ENCODE measurements at regions not wholly inside any gene's neighbourhood (a gene's known extent, or its start where the extent isn't known, plus 50 kb on each side); places are given as distances from the start of the nearest gene placed in this dataset.
"Not testable (repeated sequence)": the region's sequence is repeated elsewhere in the genome, so short reads cannot be mapped to it uniquely, and the experiment has no call there.

GRCh38 chr6:56727097-56727850 lies 84.6 kb upstream of the DST start:
- WGBS, 5 donors, result 21 to 65% (median 40%) methylated on average over 4 of the region's 4 CpGs
- peak in 1 of 2 donors; percentile 64 for DNase-seq
- Histone ChIP-seq H3K4me3 (no peak overlapping the region), H3K36me3 (no peaks in the 10 kb centered on the region), H3K27me3 (no peaks in the 10 kb centered on the region), H3K4me1 (peaks cover 32 to 85% (median 60%) of the 10 kb centered on the region in 4 donors), H3K9me3 (no peaks in the 10 kb centered on the region), H3K27ac (peak overlapping the region; percentile 58 to 74 (median 65))
- TF ChIP-seq POLR2A (IDR thresholded peaks at IDR 0.05) (no peak), POLR2AphosphoS5 (IDR thresholded peaks at IDR 0.05) (peak in 2 of 3 donors; percentile 14), EP300 (IDR thresholded peaks at IDR 0.05) (no peak)
- TF ChIP-seq, protein P1, sequence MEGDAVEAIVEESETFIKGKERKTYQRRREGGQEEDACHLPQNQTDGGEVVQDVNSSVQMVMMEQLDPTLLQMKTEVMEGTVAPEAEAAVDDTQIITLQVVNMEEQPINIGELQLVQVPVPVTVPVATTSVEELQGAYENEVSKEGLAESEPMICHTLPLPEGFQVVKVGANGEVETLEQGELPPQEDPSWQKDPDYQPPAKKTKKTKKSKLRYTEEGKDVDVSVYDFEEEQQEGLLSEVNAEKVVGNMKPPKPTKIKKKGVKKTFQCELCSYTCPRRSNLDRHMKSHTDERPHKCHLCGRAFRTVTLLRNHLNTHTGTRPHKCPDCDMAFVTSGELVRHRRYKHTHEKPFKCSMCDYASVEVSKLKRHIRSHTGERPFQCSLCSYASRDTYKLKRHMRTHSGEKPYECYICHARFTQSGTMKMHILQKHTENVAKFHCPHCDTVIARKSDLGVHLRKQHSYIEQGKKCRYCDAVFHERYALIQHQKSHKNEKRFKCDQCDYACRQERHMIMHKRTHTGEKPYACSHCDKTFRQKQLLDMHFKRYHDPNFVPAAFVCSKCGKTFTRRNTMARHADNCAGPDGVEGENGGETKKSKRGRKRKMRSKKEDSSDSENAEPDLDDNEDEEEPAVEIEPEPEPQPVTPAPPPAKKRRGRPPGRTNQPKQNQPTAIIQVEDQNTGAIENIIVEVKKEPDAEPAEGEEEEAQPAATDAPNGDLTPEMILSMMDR (IDR thresholded peaks at IDR 0.05), result no peak
- intact Hi-C loops (cut with DNase I; ENCODE audit: low total_unique reads), result no loop called here

DNA sequence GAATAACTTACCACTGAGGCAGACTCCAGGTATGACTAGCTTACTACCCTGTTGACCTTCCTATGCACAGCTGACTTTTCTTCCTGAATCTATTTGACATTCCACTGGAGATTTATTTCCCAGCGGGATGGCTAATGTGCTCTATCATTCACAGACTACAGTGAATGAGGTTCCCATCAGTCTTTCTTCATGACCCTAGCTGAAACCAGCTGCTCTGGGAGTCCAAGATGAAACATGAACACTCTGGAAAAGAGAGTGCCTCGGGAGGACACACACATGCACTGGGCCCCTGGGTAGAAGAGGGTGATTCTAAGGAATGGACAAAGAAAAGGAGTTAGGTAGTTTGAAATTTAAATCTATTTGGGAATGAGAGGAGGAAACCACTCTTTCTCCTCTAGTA lies 82.6 kb upstream of the DST start:
- DNase-seq, result no peak
- intact Hi-C loops (cut with DNase I; ENCODE audit: low total_unique reads), result no loop called here
- Histone ChIP-seq H3K36me3 (no peaks in the 10 kb centered on the region), H3K9me3 (no peaks in the 10 kb centered on the region), H3K4me3 (no peak overlapping the region), H3K4me1 (peaks cover 29 to 65% (median 43%) of the 10 kb centered on the region in 4 donors), H3K27ac (peak overlapping the region; percentile 45 to 74 (median 61)), H3K27me3 (no peaks in the 10 kb centered on the region)
- TF ChIP-seq POLR2AphosphoS5 (IDR thresholded peaks at IDR 0.05) (no peak), POLR2A (IDR thresholded peaks at IDR 0.05) (no peak), EP300 (IDR thresholded peaks at IDR 0.05) (no peak)
- TF ChIP-seq, protein P1 (IDR thresholded peaks at IDR 0.05), result no peak
- 68 to 86% (median 77%) methylated on average over 2 of the region's 2 CpGs for WGBS, 5 donors

GRCh38 chr6:56724455-56724854 lies 81.8 kb upstream of the DST start:
- TF ChIP-seq POLR2A (IDR thresholded peaks at IDR 0.05) (no peak), EP300 (IDR thresholded peaks at IDR 0.05) (no peak), POLR2AphosphoS5 (IDR thresholded peaks at IDR 0.05) (no peak)
- TF ChIP-seq, protein P1 (IDR thresholded peaks at IDR 0.05), result no peak
- Histone ChIP-seq H3K27me3 (no peaks in the 10 kb centered on the region), H3K4me3 (no peak overlapping the region), H3K9me3 (no peaks in the 10 kb centered on the region), H3K27ac (peak overlapping the region in 1 of 5 donors; percentile 74), H3K4me1 (peaks cover 24 to 57% (median 39%) of the 10 kb centered on the region in 4 donors), H3K36me3 (no peaks in the 10 kb centered on the region)
- DNase-seq, result no peak
- 18 to 48% (median 34%) methylated on average over 2 of the region's 2 CpGs for WGBS, 5 donors
- intact Hi-C loops (cut with DNase I; ENCODE audit: low total_unique reads), result no loop called here

DNA sequence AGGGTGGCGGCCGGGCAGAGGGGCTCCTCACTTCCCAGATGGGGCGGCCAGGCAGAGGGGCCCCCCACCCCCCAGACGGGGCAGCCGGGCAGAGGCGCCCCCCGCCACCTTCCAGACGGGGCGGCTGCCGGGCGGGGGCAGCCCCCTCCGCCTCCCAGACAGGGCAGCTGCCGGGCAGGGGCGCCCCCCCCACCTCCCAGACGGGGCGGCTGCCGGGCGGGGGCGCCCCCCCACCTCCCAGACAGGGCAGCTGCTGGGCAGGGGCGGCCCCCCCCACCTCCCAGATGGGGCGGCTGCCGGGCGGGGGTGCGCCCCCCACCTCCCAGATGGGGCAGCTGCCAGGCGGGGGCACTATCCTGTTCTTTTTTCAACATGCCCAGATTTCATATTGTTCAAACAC lies 78.2 kb upstream of the DST start:
- TF ChIP-seq POLR2A (IDR thresholded peaks at IDR 0.05) (no peak), EP300 (IDR thresholded peaks at IDR 0.05) (no peak), POLR2AphosphoS5 (IDR thresholded peaks at IDR 0.05) (no peak)
- TF ChIP-seq, protein P1 (IDR thresholded peaks at IDR 0.05), result no peak
- no peak for DNase-seq
- intact Hi-C loops (cut with DNase I; ENCODE audit: low total_unique reads), result no loop called here
- H3K4me1 ChIP-seq, result peaks cover 5 to 23% (median 13%) of the 10 kb centered on the region in 4 donors
- 91 to 99% (median 96%) methylated on average over 8 to 25 of the region's 25 CpGs for WGBS, 5 donors
- peak overlapping the region in 1 of 5 donors; percentile 42 for H3K27ac ChIP-seq
- H3K27me3 ChIP-seq, result no peaks in the 10 kb centered on the region
- no peak overlapping the region for H3K4me3 ChIP-seq
- H3K36me3 ChIP-seq, result no peaks in the 10 kb centered on the region
- H3K9me3 ChIP-seq, result no peaks in the 10 kb centered on the region

GRCh38 chr6:56720202-56720601 lies 77.5 kb upstream of the DST start:
- H3K4me3 ChIP-seq; H3K36me3 ChIP-seq; H3K27ac ChIP-seq; DNase-seq; intact Hi-C loops (cut with DNase I; ENCODE audit: low total_unique reads); H3K9me3 ChIP-seq; H3K27me3 ChIP-seq: not testable (repeated sequence)
- H3K4me1 ChIP-seq, result peaks cover 5 to 23% (median 16%) of the 10 kb centered on the region in 4 donors
- WGBS, 5 donors, result 42 to 82% (median 46%) methylated on average over 4 of the region's 4 CpGs

DNA sequence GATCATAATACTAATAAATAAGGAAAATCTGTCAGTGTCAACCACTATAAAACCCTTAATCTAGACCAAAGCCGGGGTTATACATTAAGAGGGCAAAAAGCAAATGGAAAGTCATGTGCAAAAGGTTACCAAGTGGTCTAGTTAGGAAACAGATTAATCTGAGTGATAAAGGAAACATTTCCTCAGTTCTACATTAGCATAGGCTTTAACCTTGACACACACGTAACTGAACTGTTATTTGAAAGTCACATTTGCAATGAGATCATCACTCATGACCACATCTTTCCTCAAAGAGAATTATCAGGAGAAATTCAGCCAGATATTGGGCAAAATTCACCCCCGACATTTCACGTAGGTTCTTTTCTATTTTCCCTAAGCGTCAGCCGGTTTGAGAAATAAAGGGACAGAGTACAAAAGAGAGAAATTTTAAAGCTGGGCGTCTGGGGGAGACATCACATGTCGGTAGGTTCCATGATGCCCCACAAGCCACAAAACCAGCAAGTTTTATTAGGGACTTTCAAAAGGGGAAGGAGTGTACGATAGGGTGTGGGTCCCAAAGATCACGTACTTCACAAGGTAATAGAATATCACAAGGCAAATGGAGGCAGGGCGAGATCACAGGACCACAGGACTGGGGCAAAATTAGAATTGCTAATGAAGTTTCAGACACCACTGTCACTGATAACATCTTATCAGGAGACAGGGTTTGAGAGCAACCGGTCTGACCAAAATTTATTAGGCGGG lies 76.8 kb upstream of the DST start:
- DNase-seq; H3K4me3 ChIP-seq; H3K27me3 ChIP-seq; H3K27ac ChIP-seq; H3K36me3 ChIP-seq; H3K9me3 ChIP-seq; intact Hi-C loops (cut with DNase I; ENCODE audit: low total_unique reads): not testable (repeated sequence)
- WGBS, 5 donors, result 78 to 86% (median 84%) methylated on average over 13 of the region's 13 CpGs
- H3K4me1 ChIP-seq, result peaks cover 4 to 22% (median 17%) of the 10 kb centered on the region in 4 donors
